Activated CD8-positive, alpha-beta T cell treated with anti-CD3 and anti-CD28 coated beads, Interleukin-2, amount 10 ng/mL, durations not matched to agents 7 days and 5 days (primary cell): ENCODE measurements at regions not wholly inside any gene's neighbourhood (a gene's known extent, or its start where the extent isn't known, plus 50 kb on each side); places are given as distances from the start of the nearest gene placed in this dataset.

ENCODE experiments used
- ATAC-seq: fragments of 150-1000 bp; cut with Tn5 transposase; one replicate; pipeline ENCODE4 v1.10.0; 2021; ENCODE audit warnings: moderate library complexity
- CTCF ChIA-PET: fragments of 350-600 bp; sonication (Branson Sonifier 250); formaldehyde crosslinking; loops from one replicate; lab custom pipeline; 2021; ENCODE audit warnings: antibody characterized with exemption; lab: Charles Lee
- POLR2A ChIA-PET: fragments of 350-600 bp; sonication (Branson Sonifier 250); formaldehyde crosslinking; loops from one replicate; lab custom pipeline; 2021; ENCODE audit warnings: antibody characterized with exemption; lab: Charles Lee
- DNase-seq: peaks from one replicate; pipeline ENCODE4 v3.0.0-alpha.2; 2020
- H3K27ac Mint-ChIP-seq: one replicate; pipeline ENCODE4 v1.8.0; 2021; ENCODE audit warnings: mild to moderate bottlenecking, mixed read lengths
- H3K27me3 Mint-ChIP-seq: one replicate; pipeline ENCODE4 v1.8.0; 2021; ENCODE audit warnings: low read depth, mixed read lengths
- H3K36me3 Mint-ChIP-seq: one replicate; pipeline ENCODE4 v1.8.0; 2021; ENCODE audit warnings: low read depth, mixed read lengths
- H3K4me1 Mint-ChIP-seq: one replicate; pipeline ENCODE4 v1.8.0; 2021; ENCODE audit warnings: low read depth, mixed read lengths
- H3K4me3 Mint-ChIP-seq: one replicate; pipeline ENCODE4 v1.8.0; 2021; ENCODE audit warnings: mild to moderate bottlenecking, mixed read lengths
- H3K9me3 Mint-ChIP-seq: one replicate; pipeline ENCODE4 v1.8.0; 2022; ENCODE audit warnings: mixed read lengths; ENCODE audit not compliant: insufficient read depth

GRCh38 chr2:234723400-234723799 lies 226.5 kb upstream of the ARL4C start:
- Mint-ChIP-seq H3K36me3 (no peaks in the 10 kb centered on the region), H3K27me3 (peaks cover 8% of the 10 kb centered on the region), H3K4me3 (no peak overlapping the region), H3K4me1 (no peaks in the 10 kb centered on the region), H3K27ac (no peak overlapping the region), H3K9me3 (no peaks in the 10 kb centered on the region)
- no peak for DNase-seq
- no peak for ATAC-seq
- ChIA-PET POLR2A (no interaction called here), CTCF (interaction anchor here (1.0 kb wide), 1 partner anchor 178 kb away, joined by 3 read pairs; no protein-coding TSS in a partner anchor)

DNA sequence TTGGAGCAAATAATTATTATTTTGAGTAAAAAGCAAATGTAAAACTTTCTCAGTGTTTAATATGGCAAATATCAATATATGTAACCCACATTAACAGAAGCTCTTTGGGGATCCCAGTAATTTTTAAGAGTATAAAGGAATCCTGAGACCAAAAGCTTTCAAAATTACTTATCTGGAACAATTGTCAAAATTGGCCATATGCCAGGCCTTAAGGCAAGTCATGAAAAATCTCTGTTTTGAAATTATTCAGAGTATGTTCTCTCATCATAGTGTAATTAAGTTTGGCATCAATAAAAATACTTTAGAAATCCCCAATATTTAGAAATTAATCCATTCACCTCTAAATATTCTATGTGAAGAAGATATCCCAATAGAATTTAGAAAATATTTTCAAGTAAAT lies 225.3 kb upstream of the ARL4C start:
- CTCF ChIA-PET, result no interaction called here
- Mint-ChIP-seq H3K36me3 (no peaks in the 10 kb centered on the region), H3K27me3 (peaks cover 6% of the 10 kb centered on the region), H3K4me3 (no peak overlapping the region), H3K4me1 (no peaks in the 10 kb centered on the region), H3K9me3 (no peaks in the 10 kb centered on the region), H3K27ac (no peak overlapping the region)
- ATAC-seq (no peak), DNase-seq (no peak)
- POLR2A ChIA-PET, result no interaction called here

GRCh38 chr2:234719116-234719716 lies 222.3 kb upstream of the ARL4C start:
- CTCF ChIA-PET, result no interaction called here
- DNase-seq, result no peak
- POLR2A ChIA-PET, result interaction anchor here (0.6 kb wide), 1 partner anchor 404 kb away, joined by 3 read pairs; no protein-coding TSS in a partner anchor
- no peaks in the 10 kb centered on the region for H3K36me3 Mint-ChIP-seq
- H3K27ac Mint-ChIP-seq, result no peak overlapping the region
- no peak for ATAC-seq
- H3K4me3 Mint-ChIP-seq, result no peak overlapping the region
- H3K4me1 Mint-ChIP-seq, result no peaks in the 10 kb centered on the region
- H3K27me3 Mint-ChIP-seq, result peaks cover 2% of the 10 kb centered on the region
- H3K9me3 Mint-ChIP-seq, result no peaks in the 10 kb centered on the region

DNA sequence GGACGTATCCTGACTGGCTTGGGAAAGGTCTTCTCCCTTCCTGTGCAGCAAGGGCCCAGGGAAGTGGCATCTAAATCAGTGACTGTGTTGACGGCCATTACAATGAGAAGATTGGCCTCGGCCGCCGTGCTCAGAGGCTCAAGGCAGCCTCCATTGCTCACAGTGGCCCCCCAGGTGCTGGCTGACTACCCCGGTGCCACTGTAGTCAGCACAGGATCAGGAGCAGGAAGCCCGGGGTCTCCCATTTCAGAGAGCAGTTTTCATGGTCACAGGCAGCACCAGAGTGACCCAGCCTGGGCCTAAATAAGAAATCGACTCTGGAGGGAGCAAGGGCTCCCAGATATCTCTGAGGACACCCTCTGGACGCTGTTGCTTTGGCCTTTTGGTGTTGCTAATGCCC lies 219.4 kb upstream of the ARL4C start:
- no peak for ATAC-seq
- ChIA-PET CTCF (no interaction called here), POLR2A (no interaction called here)
- no peak overlapping the region for H3K4me3 Mint-ChIP-seq
- no peaks in the 10 kb centered on the region for H3K36me3 Mint-ChIP-seq
- H3K9me3 Mint-ChIP-seq, result no peaks in the 10 kb centered on the region
- H3K27me3 Mint-ChIP-seq, result no peaks in the 10 kb centered on the region
- H3K27ac Mint-ChIP-seq, result no peak overlapping the region
- DNase-seq, result no peak
- H3K4me1 Mint-ChIP-seq, result no peaks in the 10 kb centered on the region

DNA sequence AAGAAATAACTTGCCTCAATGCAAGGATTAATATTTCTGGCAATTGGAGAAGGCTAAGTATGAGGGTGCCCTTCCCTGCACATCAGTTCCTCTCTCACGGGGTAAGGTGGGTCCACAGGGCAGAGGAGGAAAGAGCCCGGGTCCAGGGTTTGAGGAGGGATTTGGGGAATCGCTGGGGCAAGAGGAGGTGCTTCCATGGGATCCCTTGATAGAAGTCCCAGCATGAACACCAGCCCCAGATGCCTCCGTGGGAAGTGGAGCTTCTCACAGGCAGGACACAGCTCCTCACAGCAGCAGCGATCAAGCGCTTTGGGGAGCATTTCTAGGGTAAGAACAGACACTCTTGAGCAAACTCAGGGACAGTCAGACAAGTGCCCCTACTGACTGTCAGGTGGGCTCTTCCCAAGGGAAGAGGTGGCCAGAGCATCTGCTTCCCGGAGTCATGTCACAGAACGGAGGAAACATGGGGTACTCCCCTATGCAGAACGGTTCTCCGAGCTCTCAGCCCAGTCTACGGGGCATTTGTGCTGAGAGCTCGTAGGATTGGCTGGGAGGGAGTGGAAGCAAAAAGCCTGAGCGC lies 218.9 kb upstream of the ARL4C start:
- POLR2A ChIA-PET, result no interaction called here
- Mint-ChIP-seq H3K9me3 (no peaks in the 10 kb centered on the region), H3K27me3 (peaks cover 2% of the 10 kb centered on the region)

GRCh38 chr2:234714711-234715110 lies 217.8 kb upstream of the ARL4C start:
- Mint-ChIP-seq H3K4me3 (no peak overlapping the region), H3K4me1 (no peaks in the 10 kb centered on the region), H3K27ac (no peak overlapping the region), H3K36me3 (no peaks in the 10 kb centered on the region), H3K27me3 (peaks cover 2% of the 10 kb centered on the region), H3K9me3 (no peaks in the 10 kb centered on the region)
- no peak for DNase-seq
- no peak for ATAC-seq
- ChIA-PET CTCF (no interaction called here), POLR2A (no interaction called here)

More for the DNA sequence above, 218.9 kb upstream of the ARL4C start:
- Mint-ChIP-seq H3K27ac (no peak overlapping the region), H3K4me3 (no peak overlapping the region), H3K36me3 (no peaks in the 10 kb centered on the region), H3K4me1 (no peaks in the 10 kb centered on the region)
- DNase-seq, result no peak
- no peak for ATAC-seq
- CTCF ChIA-PET, result no interaction called here

- no peaks in the 10 kb centered on the region for H3K4me1 Mint-ChIP-seq
- no peaks in the 10 kb centered on the region for H3K9me3 Mint-ChIP-seq
- POLR2A ChIA-PET, result no interaction called here
- peaks cover 2% of the 10 kb centered on the region for H3K27me3 Mint-ChIP-seq
- no peak overlapping the region for H3K27ac Mint-ChIP-seq
- ATAC-seq, result no peak
- H3K4me3 Mint-ChIP-seq, result no peak overlapping the region
- CTCF ChIA-PET, result no interaction called here
- no peak for DNase-seq
- H3K36me3 Mint-ChIP-seq, result no peaks in the 10 kb centered on the region
Observed at GRCh38 chr2:234712421-234712935, 215.6 kb upstream of the ARL4C start.

GRCh38 chr2:234711308-234711707 lies 214.4 kb upstream of the ARL4C start:
- Mint-ChIP-seq H3K9me3 (no peaks in the 10 kb centered on the region), H3K27ac (no peak overlapping the region), H3K27me3 (peaks cover 2% of the 10 kb centered on the region), H3K4me3 (no peak overlapping the region), H3K36me3 (no peaks in the 10 kb centered on the region), H3K4me1 (no peaks in the 10 kb centered on the region)
- POLR2A ChIA-PET, result no interaction called here
- ATAC-seq (no peak), DNase-seq (no peak)
- CTCF ChIA-PET, result no interaction called here

- Mint-ChIP-seq H3K4me1 (no peaks in the 10 kb centered on the region), H3K4me3 (no peak overlapping the region), H3K9me3 (no peaks in the 10 kb centered on the region), H3K36me3 (no peaks in the 10 kb centered on the region), H3K27me3 (peaks cover 2% of the 10 kb centered on the region), H3K27ac (no peak overlapping the region)
- no peak for DNase-seq
- ChIA-PET CTCF (no interaction called here), POLR2A (no interaction called here)
- ATAC-seq, result no peak
Observed at GRCh38 chr2:234710587-234710986, 213.7 kb upstream of the ARL4C start.

GRCh38 chr2:234710066-234710465 lies 213.2 kb upstream of the ARL4C start:
- H3K36me3 Mint-ChIP-seq, result no peaks in the 10 kb centered on the region
- CTCF ChIA-PET, result no interaction called here
- no peaks in the 10 kb centered on the region for H3K9me3 Mint-ChIP-seq
- no peaks in the 10 kb centered on the region for H3K4me1 Mint-ChIP-seq
- ATAC-seq (no peak), DNase-seq (no peak)
- POLR2A ChIA-PET, result no interaction called here
- H3K4me3 Mint-ChIP-seq, result no peak overlapping the region
- peaks cover 2% of the 10 kb centered on the region for H3K27me3 Mint-ChIP-seq
- no peak overlapping the region for H3K27ac Mint-ChIP-seq

GRCh38 chr2:234708717-234709116 lies 211.8 kb upstream of the ARL4C start:
- Mint-ChIP-seq H3K9me3 (no peaks in the 10 kb centered on the region), H3K4me3 (no peak overlapping the region), H3K4me1 (no peaks in the 10 kb centered on the region), H3K36me3 (no peaks in the 10 kb centered on the region), H3K27me3 (peaks cover 2% of the 10 kb centered on the region), H3K27ac (no peak overlapping the region)
- no peak for DNase-seq
- ATAC-seq, result no peak
- ChIA-PET POLR2A (no interaction called here), CTCF (no interaction called here)

DNA sequence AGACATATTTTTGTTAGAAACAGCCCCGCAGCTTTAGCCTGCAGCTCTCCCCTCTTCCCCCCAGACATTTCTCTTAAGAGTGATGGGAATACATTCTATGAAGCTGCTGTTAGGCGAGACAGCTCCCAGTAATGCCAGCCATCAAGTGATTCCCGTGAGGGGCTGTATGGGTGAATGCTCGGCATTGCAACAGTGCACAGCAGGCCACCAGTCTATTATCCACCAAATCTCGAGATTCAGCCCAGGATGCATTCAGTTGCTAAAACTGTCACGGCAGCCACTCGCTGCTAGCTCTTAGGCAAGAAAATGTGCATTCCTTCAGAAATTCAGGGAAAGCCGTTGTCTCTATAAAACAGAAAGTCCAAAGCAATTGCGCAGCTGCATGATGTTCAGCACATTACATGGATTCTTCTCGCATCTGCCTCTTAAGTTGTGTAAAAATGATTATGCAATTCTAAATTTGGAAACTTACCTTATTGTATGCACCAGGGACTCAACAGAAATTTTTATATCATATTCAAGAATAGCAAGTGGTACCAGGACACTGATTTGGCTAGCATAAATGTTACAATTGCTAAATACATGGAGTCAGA lies 211.3 kb upstream of the ARL4C start:
- no peaks in the 10 kb centered on the region for H3K4me1 Mint-ChIP-seq
- no peak overlapping the region for H3K4me3 Mint-ChIP-seq
- no peak overlapping the region for H3K27ac Mint-ChIP-seq
- peaks cover 2% of the 10 kb centered on the region for H3K27me3 Mint-ChIP-seq
- ATAC-seq, result no peak
- no peaks in the 10 kb centered on the region for H3K9me3 Mint-ChIP-seq
- ChIA-PET CTCF (no interaction called here), POLR2A (no interaction called here)
- no peak for DNase-seq
- H3K36me3 Mint-ChIP-seq, result no peaks in the 10 kb centered on the region
